ENCODE measurements at regions not wholly inside any gene's neighbourhood (a gene's known extent, or its start where the extent isn't known, plus 50 kb on each side); places are given as distances from the start of the nearest gene placed in this dataset.
"Not testable (repeated sequence)": the region's sequence is repeated elsewhere in the genome, so short reads cannot be mapped to it uniquely, and the experiment has no call there.

DNA sequence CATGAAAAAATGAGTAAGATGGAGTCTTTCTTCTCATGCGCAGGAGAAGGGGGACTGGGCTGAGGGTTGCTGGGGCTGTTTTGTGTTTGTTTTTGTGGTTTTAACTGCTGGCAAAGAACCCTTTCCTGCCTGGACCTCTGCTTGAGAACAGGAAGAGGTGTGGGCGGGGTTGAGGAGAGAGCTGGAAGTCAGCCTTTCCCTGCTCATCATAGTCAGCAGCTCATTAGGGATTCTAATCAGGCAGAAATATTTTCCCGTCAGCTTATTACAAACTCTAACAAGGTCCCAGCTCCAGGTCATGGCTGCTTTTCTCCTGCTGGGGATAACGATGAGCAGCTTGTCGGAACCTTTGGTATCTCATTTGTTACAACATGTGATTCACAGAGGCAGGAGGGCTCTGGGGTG lies 185.0 kb upstream of the NRXN3 start:
- no peak for DNase-seq

- DNase-seq, result no peak
These were observed 183.4 kb upstream of the NRXN3 start for GRCh38 chr14:77986773-77987172.

DNA sequence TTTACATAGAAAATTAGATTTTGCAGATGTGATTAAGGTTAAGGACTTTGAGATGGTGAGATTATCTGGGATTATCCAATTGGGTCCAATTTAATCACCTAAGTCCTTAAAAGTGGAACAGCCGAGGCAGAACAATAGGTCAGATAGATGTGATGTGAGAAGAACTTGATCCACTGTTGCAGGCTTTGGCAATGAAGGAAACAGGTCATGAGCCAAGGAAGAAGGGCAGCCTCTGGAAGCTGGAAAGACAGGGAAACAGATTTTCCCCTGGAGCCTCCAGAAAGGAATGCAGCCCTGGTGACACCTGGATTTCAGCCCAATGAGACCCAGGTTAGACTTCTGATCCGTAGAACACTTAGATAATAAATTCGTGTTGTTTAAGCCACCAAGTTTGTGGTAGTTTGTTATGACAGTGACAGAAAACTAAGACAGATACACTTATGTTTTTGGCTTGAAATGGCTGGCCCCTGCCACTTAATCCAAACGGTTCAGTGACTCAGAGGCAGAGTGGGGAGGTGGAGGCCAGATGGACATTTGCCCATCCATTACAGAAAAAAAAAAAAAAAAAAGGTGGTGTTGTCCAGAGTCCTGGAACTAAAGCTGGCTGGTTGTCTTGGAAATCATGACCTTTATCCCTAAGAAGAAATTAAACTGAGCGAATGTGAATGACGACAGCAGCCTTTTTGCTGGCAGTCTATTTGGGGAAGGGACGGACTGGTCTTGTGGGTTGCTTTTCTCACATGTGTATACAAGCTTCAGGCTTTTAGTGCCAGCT lies 181.9 kb upstream of the NRXN3 start:
- DNase-seq, result no peak

- no peak for DNase-seq
These were observed 181.2 kb upstream of the NRXN3 start for GRCh38 chr14:77988970-77989369.

GRCh38 chr14:77989441-77989991 lies 180.7 kb upstream of the NRXN3 start:
- DNase-seq, result no peak

- no peak for DNase-seq
These were observed 179.8 kb upstream of the NRXN3 start for GRCh38 chr14:77990337-77990736.

GRCh38 chr14:77991128-77991772 lies 178.9 kb upstream of the NRXN3 start:
- DNase-seq, result no peak

DNA sequence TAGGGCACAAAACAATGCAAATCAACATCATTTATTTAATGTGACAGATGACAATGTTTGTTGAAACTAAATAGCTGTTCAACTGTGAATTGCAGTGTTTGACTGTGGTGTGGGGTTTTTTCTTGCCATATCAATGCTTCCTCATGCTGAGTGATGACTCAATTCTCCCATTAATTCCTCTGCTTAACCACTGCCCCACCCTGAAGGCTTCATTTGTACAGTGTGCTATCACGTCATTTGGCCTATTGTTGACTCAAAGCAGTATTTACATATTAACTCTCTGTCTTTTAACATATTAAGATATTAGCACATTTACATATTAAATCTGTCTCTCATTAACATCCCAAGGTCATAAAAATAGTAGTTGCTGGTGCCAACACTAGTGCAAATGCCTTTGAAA lies 164.8 kb upstream of the NRXN3 start:
- DNase-seq, result no peak

GRCh38 chr14:78007160-78007559 lies 163.0 kb upstream of the NRXN3 start:
- DNase-seq, result no peak

DNA sequence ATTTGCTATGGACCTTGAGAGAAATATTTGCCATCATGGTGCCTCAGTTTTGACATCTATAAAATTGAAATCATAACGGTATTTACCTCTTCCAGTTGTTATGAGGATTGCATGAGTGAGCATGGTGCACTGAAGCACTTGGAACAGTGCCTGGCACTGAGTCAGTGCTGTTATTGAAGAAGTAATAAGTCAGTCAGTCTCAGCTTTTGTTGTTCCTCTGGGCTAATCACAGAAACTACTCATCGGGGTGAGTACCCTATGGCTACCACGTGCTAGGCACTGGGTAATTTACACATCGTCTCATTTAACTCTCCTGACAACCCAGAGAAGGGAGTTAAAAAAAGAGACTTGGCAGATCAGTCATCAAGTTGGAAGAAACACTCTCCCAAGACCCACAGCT lies 159.5 kb upstream of the NRXN3 start:
- DNase-seq, result no peak

DNA sequence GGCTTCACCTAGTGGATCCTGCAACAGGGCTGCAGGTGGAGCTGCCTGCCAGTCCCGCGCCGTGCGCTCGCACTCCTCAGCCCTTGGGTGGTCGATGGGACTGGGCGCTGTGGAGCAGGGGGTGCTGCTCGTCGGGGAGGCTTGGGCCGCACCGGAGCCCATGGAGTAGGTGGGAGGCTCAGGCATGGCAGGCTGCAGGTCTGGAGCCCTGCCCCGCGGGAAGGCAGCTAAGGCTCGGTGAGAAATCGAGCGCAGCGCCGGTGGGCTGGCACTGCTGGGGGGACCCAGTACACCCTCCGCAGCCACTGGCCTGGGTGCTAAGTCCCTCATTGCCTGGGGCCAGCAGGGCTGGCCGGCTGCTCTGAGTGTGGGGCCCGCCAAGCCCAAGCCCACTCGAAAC lies 156.3 kb upstream of the NRXN3 start:
- not testable (repeated sequence) for DNase-seq

DNA sequence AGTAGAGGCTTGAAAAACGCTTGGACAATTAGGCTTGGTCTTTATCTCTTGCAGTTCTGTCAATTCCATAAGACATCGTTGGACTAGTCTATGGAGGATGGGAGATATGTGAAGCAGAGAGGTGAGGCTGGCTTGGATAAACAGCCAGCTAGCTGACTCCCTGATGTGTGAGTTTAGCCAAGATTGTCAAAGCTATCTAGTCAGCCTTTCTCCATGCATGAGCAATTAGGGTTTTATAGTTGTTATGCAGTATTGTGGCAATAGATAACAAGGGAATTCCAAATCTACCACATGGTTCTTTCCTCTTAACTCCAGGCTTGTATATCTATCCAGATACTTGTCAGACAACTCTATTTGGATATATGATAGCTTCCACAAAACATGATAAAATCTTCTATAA lies 153.6 kb upstream of the NRXN3 start:
- no peak for DNase-seq

- DNase-seq, result no peak
These were observed 151.9 kb upstream of the NRXN3 start for GRCh38 chr14:78018283-78018682.

- peak; percentile 45 for DNase-seq
These were observed 148.1 kb upstream of the NRXN3 start for GRCh38 chr14:78022059-78022458.

GRCh38 chr14:78023112-78023511 lies 147.1 kb upstream of the NRXN3 start:
- no peak for DNase-seq

DNA sequence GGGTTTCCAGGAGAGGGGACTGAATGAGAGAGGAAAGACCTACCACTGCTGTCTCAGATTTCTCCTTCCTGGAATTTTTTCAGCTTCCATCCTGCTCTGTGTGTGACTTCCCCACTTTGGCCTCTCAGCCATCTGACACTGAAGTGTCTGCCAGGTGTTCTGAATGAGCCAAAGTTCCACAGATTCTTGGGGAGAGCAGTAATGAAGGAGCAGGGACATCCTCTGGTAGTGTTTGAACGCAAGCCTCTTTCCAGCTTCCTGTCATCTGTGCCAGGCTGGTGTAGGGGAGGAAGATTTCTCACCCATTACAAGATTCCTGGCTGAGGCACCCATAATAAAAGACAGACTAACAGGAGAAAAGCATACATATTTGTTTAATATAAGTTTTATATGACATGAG lies 141.7 kb upstream of the NRXN3 start:
- no peak for DNase-seq

DNA sequence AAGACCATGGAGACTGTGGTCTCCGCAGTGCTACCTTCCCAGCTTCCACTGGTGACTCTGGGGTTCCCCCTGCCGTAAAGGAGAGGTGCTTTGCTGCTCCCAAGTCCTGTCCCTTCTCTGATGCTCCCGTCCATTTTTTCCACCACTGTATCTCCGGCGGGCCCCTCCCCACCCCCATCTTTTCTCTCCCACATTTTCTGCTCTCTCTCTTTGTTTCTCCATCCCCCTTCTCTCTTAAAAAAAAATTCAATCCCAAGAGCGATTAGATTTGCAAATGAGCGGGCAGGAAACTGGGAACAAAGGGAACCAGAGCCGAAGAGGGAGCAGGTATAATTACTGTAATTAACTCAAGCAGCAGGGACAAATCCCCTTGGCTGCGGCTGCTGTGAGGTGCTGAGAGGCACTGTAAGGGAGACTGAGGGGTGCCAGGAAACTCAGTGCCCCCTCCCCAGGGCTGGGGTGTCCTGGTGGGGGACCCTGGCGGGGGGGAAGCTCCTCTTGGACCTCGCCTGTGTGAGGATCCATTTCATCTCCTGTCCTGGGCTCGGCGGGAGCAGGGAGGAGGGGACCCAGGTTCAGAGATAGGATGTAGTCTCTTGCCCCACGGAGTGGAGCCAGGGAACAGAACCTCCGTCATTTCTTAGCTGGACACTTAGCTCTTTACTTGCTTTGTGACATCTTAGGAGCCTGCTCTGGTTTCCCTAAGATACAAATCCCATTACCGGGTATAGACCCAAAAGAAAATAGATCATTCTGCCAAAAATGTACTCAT lies 140.4 kb upstream of the NRXN3 start:
- DNase-seq, result no peak

DNA sequence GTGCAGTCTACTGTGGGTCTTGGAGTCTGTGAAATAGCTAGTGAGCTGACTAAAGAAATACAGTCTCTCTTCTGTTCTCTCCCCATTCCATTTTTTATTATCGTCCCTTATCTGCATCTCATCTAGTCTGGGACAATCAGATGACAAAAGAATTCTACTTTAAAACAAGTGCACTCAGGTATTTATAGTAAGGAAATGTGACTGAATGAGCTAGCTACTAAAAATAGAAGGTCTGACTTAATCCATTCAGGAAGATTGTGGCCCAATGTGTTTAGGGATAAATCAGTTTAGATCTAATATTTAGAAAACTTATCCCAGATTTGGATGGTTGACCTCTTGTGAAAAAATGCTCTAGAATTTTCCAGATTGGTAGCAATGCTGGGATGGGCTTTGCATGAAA lies 126.8 kb upstream of the NRXN3 start:
- no peak for DNase-seq

- no peak for DNase-seq
These were observed 122.1 kb upstream of the NRXN3 start for GRCh38 chr14:78048120-78048519.

GRCh38 chr14:78056890-78057289 lies 113.3 kb upstream of the NRXN3 start:
- DNase-seq, result not testable (repeated sequence)

DNA sequence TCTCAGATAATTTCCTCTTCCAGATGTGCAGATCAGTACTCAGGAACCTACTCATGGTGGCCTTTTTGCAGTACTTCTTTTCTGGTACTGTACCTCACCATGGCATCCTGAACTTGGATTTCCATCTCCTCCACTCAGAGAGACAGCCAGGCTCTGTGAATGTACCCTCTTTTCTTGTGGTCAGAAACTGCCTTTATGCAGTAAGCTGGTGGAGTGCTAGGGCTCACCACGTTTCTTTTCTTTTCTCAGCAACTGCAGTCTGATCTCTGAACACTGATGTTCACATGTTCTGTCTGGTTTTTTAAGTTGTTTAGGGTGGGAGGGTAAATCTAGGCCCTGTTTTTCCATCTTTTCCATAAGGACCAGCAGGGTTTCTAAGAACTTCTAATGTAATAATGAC lies 99.8 kb upstream of the NRXN3 start:
- no peak for DNase-seq

- no peak for DNase-seq
These were observed 99.1 kb upstream of the NRXN3 start for GRCh38 chr14:78071016-78071549.

GRCh38 chr14:78073028-78073427 lies 97.1 kb upstream of the NRXN3 start:
- DNase-seq, result no peak

Data from fibroblast of skin of scalp (primary cell).